ENCODE measurements at regions not wholly inside any gene's neighbourhood (a gene's known extent, or its start where the extent isn't known, plus 50 kb on each side); places are given as distances from the start of the nearest gene placed in this dataset.
"Not testable (repeated sequence)": the region's sequence is repeated elsewhere in the genome, so short reads cannot be mapped to it uniquely, and the experiment has no call there.

- Histone ChIP-seq H3K4me3 (replicated peaks; ENCODE audit: low read depth, low read length) (no peak overlapping the region), H3K36me3 (ENCODE audit: control insufficient read depth, insufficient read depth, low read length) (no peaks in the 10 kb centered on the region), H3K27me3 (replicated peaks; ENCODE audit: control insufficient read depth, insufficient read depth, low read length) (no peaks in the 10 kb centered on the region)
- DNase-seq (ENCODE audit: extremely low read depth, insufficient read length): no peak
- TF ChIP-seq, protein P1, sequence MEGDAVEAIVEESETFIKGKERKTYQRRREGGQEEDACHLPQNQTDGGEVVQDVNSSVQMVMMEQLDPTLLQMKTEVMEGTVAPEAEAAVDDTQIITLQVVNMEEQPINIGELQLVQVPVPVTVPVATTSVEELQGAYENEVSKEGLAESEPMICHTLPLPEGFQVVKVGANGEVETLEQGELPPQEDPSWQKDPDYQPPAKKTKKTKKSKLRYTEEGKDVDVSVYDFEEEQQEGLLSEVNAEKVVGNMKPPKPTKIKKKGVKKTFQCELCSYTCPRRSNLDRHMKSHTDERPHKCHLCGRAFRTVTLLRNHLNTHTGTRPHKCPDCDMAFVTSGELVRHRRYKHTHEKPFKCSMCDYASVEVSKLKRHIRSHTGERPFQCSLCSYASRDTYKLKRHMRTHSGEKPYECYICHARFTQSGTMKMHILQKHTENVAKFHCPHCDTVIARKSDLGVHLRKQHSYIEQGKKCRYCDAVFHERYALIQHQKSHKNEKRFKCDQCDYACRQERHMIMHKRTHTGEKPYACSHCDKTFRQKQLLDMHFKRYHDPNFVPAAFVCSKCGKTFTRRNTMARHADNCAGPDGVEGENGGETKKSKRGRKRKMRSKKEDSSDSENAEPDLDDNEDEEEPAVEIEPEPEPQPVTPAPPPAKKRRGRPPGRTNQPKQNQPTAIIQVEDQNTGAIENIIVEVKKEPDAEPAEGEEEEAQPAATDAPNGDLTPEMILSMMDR (IDR thresholded peaks at IDR 0.05; ENCODE audit: insufficient read depth, low read length, poor library complexity, severe bottlenecking): no peak
Measured at GRCh38 chr12:89267404-89267803, 84.9 kb downstream of the DUSP6 start.

GRCh38 chr12:89266574-89267188 lies 85.6 kb downstream of the DUSP6 start:
- DNase-seq (ENCODE audit: extremely low read depth, insufficient read length); H3K36me3 ChIP-seq (ENCODE audit: control insufficient read depth, insufficient read depth, low read length); H3K4me3 ChIP-seq (replicated peaks; ENCODE audit: low read depth, low read length); H3K27me3 ChIP-seq (replicated peaks; ENCODE audit: control insufficient read depth, insufficient read depth, low read length): not testable (repeated sequence)

- Histone ChIP-seq H3K27me3 (replicated peaks; ENCODE audit: control insufficient read depth, insufficient read depth, low read length) (no peaks in the 10 kb centered on the region), H3K4me3 (replicated peaks; ENCODE audit: low read depth, low read length) (no peak overlapping the region), H3K36me3 (ENCODE audit: control insufficient read depth, insufficient read depth, low read length) (no peaks in the 10 kb centered on the region)
- TF ChIP-seq, protein P1 (IDR thresholded peaks at IDR 0.05; ENCODE audit: insufficient read depth, low read length, poor library complexity, severe bottlenecking): no peak
- DNase-seq (ENCODE audit: extremely low read depth, insufficient read length): no peak
Measured at GRCh38 chr12:89264837-89265236, 87.5 kb downstream of the DUSP6 start.

DNA sequence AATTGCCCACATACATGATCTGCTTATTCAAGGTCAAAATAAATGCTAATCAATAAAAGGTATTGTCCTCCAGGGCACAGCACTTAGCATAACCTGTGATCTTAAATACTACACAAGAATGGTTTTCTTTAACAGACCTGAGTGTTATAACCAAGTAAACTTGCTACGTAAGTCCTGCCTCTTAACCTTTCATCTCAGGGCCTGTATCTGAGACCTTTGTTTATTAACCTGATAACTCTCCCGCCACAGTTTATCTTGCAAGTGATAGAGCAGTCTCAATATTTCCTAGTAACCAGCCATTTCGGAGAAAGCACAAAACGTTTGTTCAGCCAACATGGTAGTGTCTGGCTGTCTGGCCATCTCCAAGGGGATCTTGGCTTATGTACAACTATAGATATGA lies 88.4 kb downstream of the DUSP6 start:
- no peaks in the 10 kb centered on the region for H3K36me3 ChIP-seq (ENCODE audit: control insufficient read depth, insufficient read depth, low read length)
- H3K4me3 ChIP-seq (replicated peaks; ENCODE audit: low read depth, low read length): no peak overlapping the region
- H3K27me3 ChIP-seq (replicated peaks; ENCODE audit: control insufficient read depth, insufficient read depth, low read length): no peaks in the 10 kb centered on the region
- TF ChIP-seq, protein P1 (IDR thresholded peaks at IDR 0.05; ENCODE audit: insufficient read depth, low read length, poor library complexity, severe bottlenecking): no peak
- DNase-seq (ENCODE audit: extremely low read depth, insufficient read length): no peak

DNA sequence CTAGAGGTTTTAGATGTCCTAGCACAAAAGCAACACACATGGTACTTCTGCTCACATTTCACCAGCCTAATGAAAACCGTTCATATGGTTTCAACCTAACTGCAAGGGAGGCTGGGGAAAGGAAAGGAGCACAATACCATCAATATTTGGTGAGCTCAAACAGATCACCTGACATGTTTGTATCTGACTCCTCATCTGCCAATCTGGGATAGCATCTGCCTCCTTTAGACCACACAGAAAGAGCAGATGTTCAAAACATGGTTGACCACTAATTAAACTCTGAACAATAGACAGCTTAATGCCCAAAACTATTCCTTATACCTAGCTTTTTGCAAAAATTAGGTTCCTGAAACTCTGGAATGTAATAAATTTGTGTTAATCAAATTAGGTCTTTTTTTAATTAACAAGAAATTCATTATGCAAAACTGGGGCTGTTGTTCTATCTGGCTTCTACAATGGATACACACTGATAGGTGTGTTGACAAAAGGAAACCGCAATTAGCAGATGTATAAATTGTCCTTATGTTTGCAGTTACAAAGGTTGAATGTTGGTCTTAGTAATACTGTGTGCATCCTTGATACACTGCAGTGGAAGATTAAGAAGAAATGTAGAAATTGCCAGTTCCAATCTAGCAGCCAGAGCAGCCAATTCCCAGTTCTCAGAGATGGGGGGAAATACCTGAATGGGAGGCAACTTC lies 89.3 kb downstream of the DUSP6 start:
- H3K36me3 ChIP-seq (ENCODE audit: control insufficient read depth, insufficient read depth, low read length): no peaks in the 10 kb centered on the region
- H3K4me3 ChIP-seq (replicated peaks; ENCODE audit: low read depth, low read length): no peak overlapping the region
- TF ChIP-seq, protein P1 (IDR thresholded peaks at IDR 0.05; ENCODE audit: insufficient read depth, low read length, poor library complexity, severe bottlenecking): no peak
- DNase-seq (ENCODE audit: extremely low read depth, insufficient read length): no peak
- H3K27me3 ChIP-seq (replicated peaks; ENCODE audit: control insufficient read depth, insufficient read depth, low read length): no peaks in the 10 kb centered on the region

- Histone ChIP-seq H3K36me3 (ENCODE audit: control insufficient read depth, insufficient read depth, low read length) (no peaks in the 10 kb centered on the region), H3K4me3 (replicated peaks; ENCODE audit: low read depth, low read length) (no peak overlapping the region), H3K27me3 (replicated peaks; ENCODE audit: control insufficient read depth, insufficient read depth, low read length) (no peaks in the 10 kb centered on the region)
- TF ChIP-seq, protein P1 (IDR thresholded peaks at IDR 0.05; ENCODE audit: insufficient read depth, low read length, poor library complexity, severe bottlenecking): no peak
- no peak for DNase-seq (ENCODE audit: extremely low read depth, insufficient read length)
Measured at GRCh38 chr12:89261982-89262381, 90.3 kb downstream of the DUSP6 start.

Data from GM06990 (cell line).